H9 (cell line): ENCODE measurements at regions not wholly inside any gene's neighbourhood (a gene's known extent, or its start where the extent isn't known, plus 50 kb on each side); places are given as distances from the start of the nearest gene placed in this dataset.

Experiments
- DNase-seq: peaks from one replicate; pipeline ENCODE4 v3.0.0-alpha.2; 2017
- H2AFZ ChIP-seq: one replicate; pipeline ENCODE4 v1.6.1; 2013; ENCODE audit warnings: mild to moderate bottlenecking, low read length, control low read depth, moderate library complexity
- H2AK5ac ChIP-seq: 2 replicates; pipeline ENCODE4 v1.6.1; 2013; ENCODE audit warnings: low read length, control low read depth, mixed read lengths; ENCODE audit not compliant: insufficient read length
- H2BK120ac ChIP-seq: one replicate; pipeline ENCODE4 v1.6.1; 2013; ENCODE audit warnings: low read depth, mild to moderate bottlenecking, low read length, control low read depth, inconsistent platforms; ENCODE audit not compliant: poor library complexity, severe bottlenecking
- H2BK12ac ChIP-seq: 2 replicates; pipeline ENCODE4 v1.6.1; 2013; ENCODE audit warnings: low read length, control low read depth, mixed read lengths, low read depth; ENCODE audit not compliant: insufficient read length
- H2BK15ac ChIP-seq: 2 replicates; pipeline ENCODE4 v1.6.1; 2013; ENCODE audit warnings: low read depth, low read length, control low read depth
- H2BK20ac ChIP-seq: one replicate; pipeline ENCODE4 v1.6.1; 2013; ENCODE audit warnings: low read depth, mild to moderate bottlenecking, low read length, control low read depth, inconsistent platforms; ENCODE audit not compliant: poor library complexity, severe bottlenecking
- H2BK5ac ChIP-seq: 2 replicates; pipeline ENCODE4 v1.6.1; 2013; ENCODE audit warnings: low read length, control low read depth, mixed read lengths; ENCODE audit not compliant: insufficient read length
- H3K14ac ChIP-seq: 2 replicates; pipeline ENCODE4 v1.6.1; 2013; ENCODE audit warnings: low read length, control low read depth; ENCODE audit not compliant: insufficient read depth
- H3K18ac ChIP-seq: 2 replicates; pipeline ENCODE4 v1.6.1; 2013; ENCODE audit warnings: low read depth, mild to moderate bottlenecking, mixed read lengths, low read length, control low read depth; ENCODE audit not compliant: insufficient read length
- H3K23ac ChIP-seq: 2 replicates; pipeline ENCODE4 v1.6.1; 2013; ENCODE audit warnings: low read length, control low read depth, mixed read lengths, low read depth; ENCODE audit not compliant: insufficient read length
- H3K23me2 ChIP-seq: 2 replicates; pipeline ENCODE4 v1.6.1; 2013; ENCODE audit warnings: low read depth, mild to moderate bottlenecking, mixed read lengths, low read length, control low read depth; ENCODE audit not compliant: insufficient read length, poor library complexity, severe bottlenecking
- H3K27ac ChIP-seq: 2 replicates; pipeline ENCODE4 v1.5.1; 2013; ENCODE audit warnings: low read length, control low read depth, mixed read lengths, low read depth; ENCODE audit not compliant: insufficient read length
- H3K27me3 ChIP-seq: 2 replicates; pipeline ENCODE4 v1.6.1; 2013; ENCODE audit warnings: low read length, control low read depth, inconsistent platforms; ENCODE audit not compliant: insufficient read depth
- H3K4ac ChIP-seq: 2 replicates; pipeline ENCODE4 v1.6.1; 2013; ENCODE audit warnings: low read depth, mild to moderate bottlenecking, control low read depth, inconsistent platforms, low read length, moderate library complexity
- H3K4me1 ChIP-seq: 2 replicates; pipeline ENCODE4 v1.6.1; 2013; ENCODE audit warnings: low read length, control low read depth, inconsistent platforms; ENCODE audit not compliant: insufficient read depth
- H3K4me2 ChIP-seq: 2 replicates; pipeline ENCODE4 v1.6.1; 2013; ENCODE audit warnings: low read length, control low read depth, mixed read lengths; ENCODE audit not compliant: insufficient read length, insufficient read depth
- H3K56ac ChIP-seq: 2 replicates; pipeline ENCODE4 v1.6.1; 2013; ENCODE audit warnings: low read depth, mild to moderate bottlenecking, mixed read lengths, low read length, control low read depth; ENCODE audit not compliant: insufficient read length
- H3K79me1 ChIP-seq: 2 replicates; pipeline ENCODE4 v1.6.1; 2013; ENCODE audit warnings: low read depth, mild to moderate bottlenecking, moderate library complexity, low read length, control low read depth, inconsistent platforms; ENCODE audit not compliant: insufficient read depth, poor library complexity, severe bottlenecking
- H3K79me2 ChIP-seq: 2 replicates; pipeline ENCODE4 v1.6.1; 2013; ENCODE audit warnings: low read length, control low read depth, inconsistent platforms; ENCODE audit not compliant: insufficient read depth
- H3K9ac ChIP-seq: 2 replicates; pipeline ENCODE4 v1.6.1; 2013; ENCODE audit warnings: low read length, control low read depth, mixed read lengths; ENCODE audit not compliant: insufficient read length; ENCODE audit errors: extremely low read depth
- H3K9me3 ChIP-seq: one replicate; pipeline ENCODE4 v1.6.1; 2013; ENCODE audit warnings: low read depth, low read length, inconsistent platforms; ENCODE audit not compliant: control insufficient read depth
- H3T11ph ChIP-seq: one replicate; pipeline ENCODE4 v1.6.1; 2013; ENCODE audit warnings: mild to moderate bottlenecking, low read length, control low read depth, inconsistent platforms
- H4K20me1 ChIP-seq: one replicate; pipeline ENCODE4 v1.6.1; 2013; ENCODE audit not compliant: control insufficient read depth, insufficient read length, insufficient read depth
- H4K5ac ChIP-seq: 2 replicates; pipeline ENCODE4 v1.6.1; 2013; ENCODE audit warnings: low read depth, mild to moderate bottlenecking, mixed read lengths, low read length, control low read depth; ENCODE audit not compliant: insufficient read length
- H4K8ac ChIP-seq: replicated peaks from 2 replicates; pipeline ENCODE4 v1.6.1; 2013; ENCODE audit warnings: low read length, control low read depth, mixed read lengths, low read depth; ENCODE audit not compliant: insufficient read length
- H4K91ac ChIP-seq: 2 replicates; pipeline ENCODE4 v1.6.1; 2013; ENCODE audit warnings: low read depth, mild to moderate bottlenecking, moderate library complexity, mixed read lengths, low read length, control low read depth; ENCODE audit not compliant: insufficient read length
- H3K27ac Mint-ChIP-seq, 3 experiments: 2 replicates in 2 of 3; 3 replicates in 1 of 3; pipeline ENCODE4 v1.8.0; 2020 to 2021; ENCODE audit warnings: mixed read lengths in 3 of 3, mild to moderate bottlenecking in 1 of 3, moderate library complexity in 1 of 3
- H3K27me3 Mint-ChIP-seq: 2 replicates; pipeline ENCODE4 v1.8.0; 2021; ENCODE audit warnings: low read depth, mild to moderate bottlenecking, moderate library complexity, mixed read lengths
- H3K36me3 Mint-ChIP-seq, 3 experiments: 2 replicates in 2 of 3; 3 replicates in 1 of 3; pipeline ENCODE4 v1.8.0; 2020 to 2021; ENCODE audit warnings: low read depth in 3 of 3, mixed read lengths in 3 of 3; ENCODE audit not compliant: insufficient read depth in 1 of 3
- H3K4me1 Mint-ChIP-seq, 2 experiments: 2 replicates each; pipeline ENCODE4 v1.8.0; 2020; ENCODE audit warnings: mixed read lengths in 2 of 2
- H3K4me3 Mint-ChIP-seq, 2 experiments: 2 replicates in 1 of 2; 3 replicates in 1 of 2; pipeline ENCODE4 v1.8.0; 2020 to 2021; ENCODE audit warnings: mild to moderate bottlenecking in 2 of 2, mixed read lengths in 2 of 2, moderate library complexity in 1 of 2
- H3K9me3 Mint-ChIP-seq, 2 experiments: 2 replicates in 1 of 2; 3 replicates in 1 of 2; pipeline ENCODE4 v1.8.0; 2020; ENCODE audit warnings: mild to moderate bottlenecking in 2 of 2, mixed read lengths in 2 of 2, moderate library complexity in 1 of 2
- WGBS: extraction: QIAGEN DNeasy Blood & Tissue Kit; methylation state at CpG from one replicate; pipeline ENCODE4 v1.1.7; 2013; ENCODE audit warnings: missing lambda C conversion rate, low lambda C conversion rate, mixed read lengths; ENCODE audit not compliant: insufficient read length; ENCODE audit errors: extremely low coverage; 5-methylcytosine and 5-hydroxymethylcytosine counted together
- TF ChIP-seq, protein P1 (sequence below): fragments of 200-600 bp; sonication (generic); conservative IDR thresholded peaks from 3 replicates; pipeline ENCODE4 v1.8.0; 2021; ENCODE audit warnings: antibody characterized with exemption, mild to moderate bottlenecking

GRCh38 chr9:134537951-134538641, 103.5 kb upstream of the COL5A1 start:
- Mint-ChIP-seq H3K36me3 (no peaks in the 10 kb centered on the region; a peak in 1 of 7 replicates), H3K27me3 (no peaks in the 10 kb centered on the region; the same call in none of the 2 replicates), H3K9me3 (peaks cover 4 to 6% of the 10 kb centered on the region in 2 experiments; a peak in 3 of 5 replicates), H3K4me3 (no peak overlapping the region), H3K4me1 (no peaks in the 10 kb centered on the region), H3K27ac (no peak overlapping the region; a peak in 1 of 7 replicates)
- Histone ChIP-seq H3K79me2 (no peaks in the 10 kb centered on the region), H4K20me1 (no peaks in the 10 kb centered on the region), H3T11ph (no peak overlapping the region), H3K9me3 (no peaks in the 10 kb centered on the region), H2AFZ (no peak overlapping the region), H3K56ac (no peak overlapping the region), H3K27me3 (no peaks in the 10 kb centered on the region), H3K14ac (no peak overlapping the region), H2BK20ac (no peak overlapping the region), H4K5ac (no peak overlapping the region), H2BK120ac (no peak overlapping the region), H2BK15ac (no peak overlapping the region), H3K27ac (no peak overlapping the region), H2BK12ac (no peak overlapping the region), H3K4me2 (no peak overlapping the region), H4K8ac (no peak overlapping the region), H3K4me1 (no peaks in the 10 kb centered on the region), H4K91ac (no peak overlapping the region), H3K23ac (no peak overlapping the region), H3K4ac (no peak overlapping the region), H3K23me2 (no peaks in the 10 kb centered on the region), H3K18ac (no peak overlapping the region), H2AK5ac (no peak overlapping the region), H3K79me1 (no peaks in the 10 kb centered on the region), H2BK5ac (no peak overlapping the region), H3K9ac (no peak overlapping the region)
- DNase-seq: no peak
- TF ChIP-seq, protein P1, sequence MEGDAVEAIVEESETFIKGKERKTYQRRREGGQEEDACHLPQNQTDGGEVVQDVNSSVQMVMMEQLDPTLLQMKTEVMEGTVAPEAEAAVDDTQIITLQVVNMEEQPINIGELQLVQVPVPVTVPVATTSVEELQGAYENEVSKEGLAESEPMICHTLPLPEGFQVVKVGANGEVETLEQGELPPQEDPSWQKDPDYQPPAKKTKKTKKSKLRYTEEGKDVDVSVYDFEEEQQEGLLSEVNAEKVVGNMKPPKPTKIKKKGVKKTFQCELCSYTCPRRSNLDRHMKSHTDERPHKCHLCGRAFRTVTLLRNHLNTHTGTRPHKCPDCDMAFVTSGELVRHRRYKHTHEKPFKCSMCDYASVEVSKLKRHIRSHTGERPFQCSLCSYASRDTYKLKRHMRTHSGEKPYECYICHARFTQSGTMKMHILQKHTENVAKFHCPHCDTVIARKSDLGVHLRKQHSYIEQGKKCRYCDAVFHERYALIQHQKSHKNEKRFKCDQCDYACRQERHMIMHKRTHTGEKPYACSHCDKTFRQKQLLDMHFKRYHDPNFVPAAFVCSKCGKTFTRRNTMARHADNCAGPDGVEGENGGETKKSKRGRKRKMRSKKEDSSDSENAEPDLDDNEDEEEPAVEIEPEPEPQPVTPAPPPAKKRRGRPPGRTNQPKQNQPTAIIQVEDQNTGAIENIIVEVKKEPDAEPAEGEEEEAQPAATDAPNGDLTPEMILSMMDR: no peak
- WGBS: no CpG with 5 or more reads among the region's 21 CpGs
